Adrenal gland (tissue), 9 donors: ENCODE measurements at regions not wholly inside any gene's neighbourhood (a gene's known extent, or its start where the extent isn't known, plus 50 kb on each side); places are given as distances from the start of the nearest gene placed in this dataset.
"Not testable (repeated sequence)": the region's sequence is repeated elsewhere in the genome, so short reads cannot be mapped to it uniquely, and the experiment has no call there.

Experiments
- DNase-seq, 7 donors: peaks; one replicate each; pipeline ENCODE4 v3.0.0-alpha.2; 2019 to 2020
- H3K27ac ChIP-seq, 5 donors: fragments of 200-600 bp; sonication (generic) in 4 of 5; 1 replicate in 3 of 5; 2 replicates in 2 of 5; pipeline versions ENCODE4 v1.5.1 to v1.8.0; 2016 to 2020; ENCODE audit warnings: mild to moderate bottlenecking in 1 of 5
- H3K27me3 ChIP-seq: fragments of 200-600 bp; 2 replicates; pipeline ENCODE4 v1.8.0; 2021
- H3K36me3 ChIP-seq, 2 donors: fragments of 200-600 bp; replicated peaks in 1 of 2; 1 replicate in 1 of 2; 2 replicates in 1 of 2; pipeline versions ENCODE4 v1.5.1 to v1.8.0; 2018 to 2022
- H3K4me1 ChIP-seq, 2 donors: fragments of 200-600 bp; replicated peaks in 1 of 2; 1 replicate in 1 of 2; 2 replicates in 1 of 2; pipeline versions ENCODE4 v1.5.1 to v1.8.0; 2018 to 2021
- H3K4me3 ChIP-seq, 4 donors: fragments of 200-600 bp; sonication (generic) in 3 of 4; one replicate each; pipeline ENCODE4 v1.5.1; 2016 to 2018
- H3K9me3 ChIP-seq, 3 donors: fragments of 200-600 bp; sonication (generic) in 1 of 3; replicated peaks in 1 of 3; 1 replicate in 2 of 3; 2 replicates in 1 of 3; pipeline versions ENCODE4 v1.5.1 to v1.8.0; 2016 to 2021
- POLR2A ChIP-seq, 2 donors: fragments of 450-650 bp; IDR thresholded peaks; one replicate each; pipeline ENCODE4 v1.6.1; 2017; ENCODE audit warnings: antibody characterized with exemption in 2 of 2, mild to moderate bottlenecking in 2 of 2, moderate library complexity in 1 of 2
- WGBS, 4 donors: extraction: QIAGEN DNeasy Blood & Tissue Kit in 2 of 4; methylation state at CpG; one replicate each; pipeline versions ENCODE4 v1.1.5 to v1.1.7; 2013 to 2017; 5-methylcytosine and 5-hydroxymethylcytosine counted together
- intact Hi-C, 2 donors: fragments of 100-400 bp; cut with DNase I; formaldehyde crosslinking; loops; one replicate each; pipeline versions ENCODE4 v1.14.1 to v1.15.0; 2022 to 2023
- TF ChIP-seq, protein P1 (sequence below), 6 experiments: fragments of 450-650 bp in 4 of 6; fragments of 200-600 bp in 2 of 6; sonication (generic) in 1 of 6; IDR thresholded peaks; 1 replicate in 5 of 6; 2 replicates in 1 of 6; pipeline versions ENCODE4 v1.5.1 to v1.8.0; 2016 to 2021; ENCODE audit warnings: antibody characterized with exemption in 6 of 6, mild to moderate bottlenecking in 2 of 6, moderate library complexity in 1 of 6
- donor health status: healthy with polysubstance abuse.
- donor health status: Bipolar disorder and iron deficiency.
- donor health status: DM: yes; HTN: yes; CAD: no.
- donor health status: DM: no; HTN: no; CAD: no.
- donor health status: DM: no; HTN: no; CAD: no.

DNA sequence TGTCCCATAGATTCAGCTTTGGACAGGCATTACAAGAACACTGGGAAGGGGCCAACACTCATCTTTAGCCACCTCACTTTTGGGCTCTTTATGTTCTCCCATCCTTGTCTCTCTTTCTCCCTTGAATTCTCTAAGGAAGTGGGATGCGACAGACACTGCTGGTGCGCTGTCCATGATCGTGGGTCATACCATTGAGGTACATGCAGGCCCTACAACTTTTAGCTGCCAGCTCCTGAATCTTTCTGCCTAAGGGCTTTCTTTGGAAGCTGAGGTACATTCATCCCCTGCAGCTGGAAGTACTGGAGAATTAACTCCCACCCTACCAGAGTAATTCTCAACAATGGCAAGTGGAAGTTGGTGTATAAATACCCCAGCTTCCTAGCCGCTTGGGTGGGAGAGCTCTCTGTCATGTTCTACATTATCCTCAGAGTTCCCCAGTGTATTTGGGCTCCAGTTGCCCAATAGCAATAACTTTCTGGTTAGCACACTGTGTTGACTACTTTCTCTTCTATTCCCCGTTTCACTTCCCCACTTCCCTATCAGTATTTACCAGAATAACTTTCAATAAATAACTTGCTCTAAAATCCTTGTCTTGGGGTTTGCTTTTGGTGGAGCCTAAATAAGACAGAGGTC is 75.6 kb upstream of the ADRA1D start:
- intact Hi-C loops, result no loop called here
- H3K4me3 ChIP-seq, result no peak overlapping the region
- no peaks in the 10 kb centered on the region for H3K4me1 ChIP-seq
- DNase-seq, result peak in 1 of 7 donors; percentile 24
- H3K9me3 ChIP-seq, result no peaks in the 10 kb centered on the region
- 70 to 87% (median 77%) methylated on average over 5 of the region's 5 CpGs for WGBS, 4 donors
- H3K27ac ChIP-seq, result no peak overlapping the region
- H3K36me3 ChIP-seq, result no peaks in the 10 kb centered on the region
- no peaks in the 10 kb centered on the region for H3K27me3 ChIP-seq
- TF ChIP-seq, protein P1, sequence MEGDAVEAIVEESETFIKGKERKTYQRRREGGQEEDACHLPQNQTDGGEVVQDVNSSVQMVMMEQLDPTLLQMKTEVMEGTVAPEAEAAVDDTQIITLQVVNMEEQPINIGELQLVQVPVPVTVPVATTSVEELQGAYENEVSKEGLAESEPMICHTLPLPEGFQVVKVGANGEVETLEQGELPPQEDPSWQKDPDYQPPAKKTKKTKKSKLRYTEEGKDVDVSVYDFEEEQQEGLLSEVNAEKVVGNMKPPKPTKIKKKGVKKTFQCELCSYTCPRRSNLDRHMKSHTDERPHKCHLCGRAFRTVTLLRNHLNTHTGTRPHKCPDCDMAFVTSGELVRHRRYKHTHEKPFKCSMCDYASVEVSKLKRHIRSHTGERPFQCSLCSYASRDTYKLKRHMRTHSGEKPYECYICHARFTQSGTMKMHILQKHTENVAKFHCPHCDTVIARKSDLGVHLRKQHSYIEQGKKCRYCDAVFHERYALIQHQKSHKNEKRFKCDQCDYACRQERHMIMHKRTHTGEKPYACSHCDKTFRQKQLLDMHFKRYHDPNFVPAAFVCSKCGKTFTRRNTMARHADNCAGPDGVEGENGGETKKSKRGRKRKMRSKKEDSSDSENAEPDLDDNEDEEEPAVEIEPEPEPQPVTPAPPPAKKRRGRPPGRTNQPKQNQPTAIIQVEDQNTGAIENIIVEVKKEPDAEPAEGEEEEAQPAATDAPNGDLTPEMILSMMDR (IDR thresholded peaks at IDR 0.05), result no peak
- no peak for TF ChIP-seq POLR2A (IDR thresholded peaks at IDR 0.05)

DNA sequence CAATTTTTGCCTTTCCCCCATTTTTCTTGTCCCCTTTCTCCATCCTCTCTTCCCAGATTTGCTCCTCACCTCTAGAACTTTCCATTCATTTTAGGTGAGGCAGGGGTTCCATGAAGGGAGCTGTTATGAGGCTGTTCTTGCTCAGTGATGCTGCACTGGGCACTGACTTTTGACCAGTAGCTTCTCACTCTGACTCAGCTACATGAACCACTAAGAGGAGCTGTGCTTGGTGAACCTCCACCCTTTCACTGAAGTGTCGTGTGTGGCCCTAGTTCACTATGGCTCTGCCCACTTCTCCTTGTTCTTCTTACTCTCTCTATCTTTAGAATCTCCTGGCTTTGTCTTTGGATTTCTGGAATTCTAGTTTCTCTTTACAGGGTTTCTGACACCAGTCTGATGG is 73.4 kb upstream of the ADRA1D start:
- H3K27me3 ChIP-seq, result no peaks in the 10 kb centered on the region
- H3K27ac ChIP-seq, result no peak overlapping the region
- H3K9me3 ChIP-seq, result no peaks in the 10 kb centered on the region
- H3K4me3 ChIP-seq, result no peak overlapping the region
- WGBS, 4 donors, result 45 to 59% (median 54%) methylated on average over 1 of the region's 1 CpG
- no peak for TF ChIP-seq POLR2A (IDR thresholded peaks at IDR 0.05)
- TF ChIP-seq, protein P1 (IDR thresholded peaks at IDR 0.05), result no peak
- no peaks in the 10 kb centered on the region for H3K36me3 ChIP-seq
- H3K4me1 ChIP-seq, result no peaks in the 10 kb centered on the region
- intact Hi-C loops, result no loop called here
- DNase-seq, result peak in 1 of 7 donors; percentile 2

DNA sequence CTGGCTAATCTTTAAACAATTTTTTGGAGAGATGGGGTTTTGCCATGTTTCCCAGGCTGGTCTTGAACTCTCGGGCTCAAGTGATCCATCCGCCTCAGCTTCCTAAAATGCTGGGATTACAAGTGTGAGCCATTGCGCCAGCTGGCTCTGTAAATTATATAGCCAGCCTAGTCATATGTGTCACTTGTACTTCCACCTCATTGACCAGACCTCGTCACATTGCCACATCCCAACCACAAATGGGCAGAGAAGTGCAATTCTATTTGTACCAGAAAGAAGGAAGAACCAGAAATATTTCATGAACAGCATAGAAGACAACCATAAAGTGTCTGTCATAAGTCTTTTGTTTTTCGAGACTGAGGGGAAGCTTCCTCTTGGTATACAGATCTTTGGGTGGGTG is 71.2 kb upstream of the ADRA1D start:
- TF ChIP-seq POLR2A (IDR thresholded peaks at IDR 0.05), result no peak
- TF ChIP-seq, protein P1 (IDR thresholded peaks at IDR 0.05), result no peak
- Histone ChIP-seq H3K27ac (no peak overlapping the region), H3K36me3 (no peaks in the 10 kb centered on the region), H3K27me3 (no peaks in the 10 kb centered on the region), H3K4me3 (no peak overlapping the region), H3K9me3 (no peaks in the 10 kb centered on the region), H3K4me1 (no peaks in the 10 kb centered on the region)
- 66 to 80% (median 74%) methylated on average over 5 of the region's 5 CpGs for WGBS, 4 donors
- peak in 5 of 7 donors; percentile 14 to 66 (median 34) for DNase-seq
- intact Hi-C loops, result no loop called here

DNA sequence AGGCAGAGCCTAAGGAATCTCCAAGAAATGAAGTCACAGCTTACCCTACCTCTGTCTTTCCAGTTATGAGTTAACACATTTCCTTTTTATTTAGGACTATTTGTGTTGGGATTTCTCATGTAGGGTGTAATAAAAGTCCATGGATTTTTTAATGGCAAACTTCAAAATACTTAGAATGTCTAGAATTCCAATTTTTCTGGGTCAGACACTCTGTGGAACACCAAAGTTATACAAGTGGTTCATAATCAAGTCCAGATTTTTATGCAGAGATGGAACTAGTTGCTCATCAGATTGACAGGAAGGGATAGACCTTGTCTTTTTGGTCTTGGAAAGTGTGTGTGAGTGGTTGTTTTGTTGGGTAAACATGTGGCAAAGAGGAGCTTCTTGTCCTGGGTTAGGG is 69.8 kb upstream of the ADRA1D start:
- no peak for TF ChIP-seq POLR2A (IDR thresholded peaks at IDR 0.05)
- TF ChIP-seq, protein P1 (IDR thresholded peaks at IDR 0.05), result no peak
- Histone ChIP-seq H3K36me3 (no peaks in the 10 kb centered on the region), H3K27ac (no peak overlapping the region), H3K4me3 (no peak overlapping the region), H3K4me1 (no peaks in the 10 kb centered on the region), H3K27me3 (no peaks in the 10 kb centered on the region), H3K9me3 (no peaks in the 10 kb centered on the region)
- DNase-seq, result no peak
- intact Hi-C loops, result no loop called here

DNA sequence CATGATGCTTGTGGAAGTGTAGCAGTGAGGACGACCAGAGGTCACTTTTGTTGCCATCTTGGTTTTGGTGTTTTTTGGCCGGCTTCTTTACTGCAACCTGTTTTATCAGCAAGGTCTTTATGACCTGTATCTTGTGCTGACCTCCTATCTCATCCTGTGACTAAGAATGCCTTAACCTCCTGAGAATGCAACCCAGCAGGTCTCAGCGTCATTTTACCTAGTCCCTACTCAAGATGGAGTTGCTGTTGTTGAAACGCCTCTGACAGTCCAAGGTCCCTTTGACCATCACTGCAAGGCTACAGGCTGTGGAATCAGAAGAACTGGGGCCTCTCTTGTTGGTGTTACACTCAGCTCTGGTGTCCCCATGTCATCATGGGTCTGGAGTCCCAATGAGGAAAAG is 61.5 kb upstream of the ADRA1D start:
- intact Hi-C loops, H3K4me3 ChIP-seq, H3K27me3 ChIP-seq, H3K27ac ChIP-seq, H3K36me3 ChIP-seq, H3K9me3 ChIP-seq, H3K4me1 ChIP-seq: not testable (repeated sequence)
- 64 to 86% (median 72%) methylated on average over 4 of the region's 4 CpGs for WGBS, 4 donors
- peak in 1 of 7 donors; percentile 5 for DNase-seq
